ENCODE measurements at regions not wholly inside any gene's neighbourhood (a gene's known extent, or its start where the extent isn't known, plus 50 kb on each side); places are given as distances from the start of the nearest gene placed in this dataset.

GRCh38 chr12:14148489-14149270 is 167.3 kb upstream of the GRIN2B start:
- DNase-seq (ENCODE audit: low read depth, low spot score) = no peak

- DNase-seq (ENCODE audit: low read depth, low spot score) = no peak
Observed at GRCh38 chr12:14153803-14154202, 172.4 kb upstream of the GRIN2B start.

DNA sequence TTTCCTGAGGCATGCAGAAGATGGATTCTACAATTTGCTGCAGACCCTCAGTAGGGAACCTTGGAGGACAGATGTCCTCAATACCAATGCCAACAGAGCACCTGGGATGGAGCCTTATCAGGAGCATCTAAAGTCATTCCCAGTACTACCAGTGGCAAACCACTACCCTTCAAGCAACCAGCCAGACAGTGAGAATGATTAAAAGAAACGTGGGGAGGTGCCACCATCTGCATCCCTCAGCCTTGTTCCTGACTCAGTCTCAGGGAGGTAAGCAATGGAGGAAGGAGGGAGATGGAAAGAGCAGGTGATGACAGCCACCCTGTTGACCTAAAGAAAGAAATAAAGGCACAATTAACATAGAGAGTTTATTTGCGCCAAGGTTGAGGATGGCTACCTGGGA is 175.2 kb upstream of the GRIN2B start:
- no peak for DNase-seq (ENCODE audit: low read depth, low spot score)

DNA sequence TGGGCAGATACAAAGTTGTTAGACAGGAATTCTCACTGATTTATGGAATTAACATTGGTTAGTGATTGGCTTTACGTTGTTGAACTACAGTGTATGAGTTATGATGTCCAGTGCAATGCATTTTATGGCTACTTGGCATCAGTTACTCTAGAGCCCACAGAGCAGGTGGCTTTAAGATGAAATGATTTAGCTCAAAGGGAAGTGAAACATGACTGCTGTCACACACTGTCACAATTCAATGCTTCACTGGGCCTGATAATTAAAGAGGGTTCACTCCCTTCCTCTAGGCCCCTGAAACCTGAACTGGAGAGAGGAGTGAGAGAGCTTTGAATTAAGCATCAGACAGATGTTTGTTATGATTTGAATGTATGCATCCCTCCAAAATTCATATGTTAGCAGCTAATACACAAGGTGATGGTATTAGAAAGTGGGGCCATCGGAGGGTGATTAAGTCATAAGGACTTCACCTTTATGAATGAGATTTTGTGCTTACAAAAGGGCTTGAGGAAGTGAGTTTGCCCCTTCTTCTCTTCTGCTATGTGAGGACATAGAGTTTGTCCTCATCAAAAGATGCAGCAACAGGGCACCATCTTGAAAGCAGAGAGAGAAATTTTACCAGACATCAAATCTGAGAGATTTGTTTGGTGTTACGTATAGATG is 175.8 kb upstream of the GRIN2B start:
- DNase-seq (ENCODE audit: low read depth, low spot score) = no peak

- no peak for DNase-seq (ENCODE audit: low read depth, low spot score)
Observed at GRCh38 chr12:14164266-14164665, 182.9 kb upstream of the GRIN2B start.

- DNase-seq (ENCODE audit: low read depth, low spot score) = no peak
Observed at GRCh38 chr12:14167005-14167628, 185.7 kb upstream of the GRIN2B start.

DNA sequence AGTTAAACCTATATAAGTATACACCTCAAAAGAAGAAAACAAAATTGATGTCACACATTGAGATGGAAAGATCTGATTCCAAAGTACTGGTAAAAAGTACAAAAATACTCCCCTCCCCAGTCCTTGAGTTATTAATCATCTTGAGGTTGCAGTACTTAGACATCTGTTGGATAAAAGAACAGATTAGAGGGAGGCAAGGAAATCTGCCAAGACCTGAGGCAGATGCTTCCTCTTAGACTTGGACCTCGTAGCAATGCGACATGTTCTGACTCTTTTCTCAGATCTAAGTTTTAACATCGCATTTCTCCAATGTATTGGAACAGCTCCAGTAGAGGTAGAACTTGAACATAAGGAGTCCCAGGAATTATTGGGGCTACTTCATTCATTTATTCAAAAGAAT is 187.9 kb upstream of the GRIN2B start:
- DNase-seq (ENCODE audit: low read depth, low spot score) = no peak

- DNase-seq (ENCODE audit: low read depth, low spot score) = no peak
Observed at GRCh38 chr12:14171106-14171505, 189.7 kb upstream of the GRIN2B start.

DNA sequence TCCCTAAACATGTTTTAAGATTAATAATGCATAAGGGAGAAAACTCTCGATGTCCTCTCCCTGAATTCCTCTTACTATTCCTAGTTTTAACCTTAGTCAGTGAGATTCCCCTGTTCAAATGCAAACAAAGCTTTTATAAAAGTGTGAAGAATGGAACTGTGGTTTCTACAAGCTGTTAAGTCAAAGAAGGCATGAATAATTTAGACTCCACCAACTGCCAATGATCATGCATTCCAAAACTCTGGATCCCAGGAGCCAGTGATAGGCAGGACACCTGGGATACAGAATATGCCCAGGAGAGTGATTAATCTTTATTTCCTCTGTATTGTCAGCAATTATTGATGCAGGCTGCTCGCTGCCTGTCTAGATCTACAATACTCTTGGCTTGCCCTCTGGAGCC is 190.3 kb upstream of the ATF7IP start:
- DNase-seq (ENCODE audit: low read depth, low spot score) = no peak

DNA sequence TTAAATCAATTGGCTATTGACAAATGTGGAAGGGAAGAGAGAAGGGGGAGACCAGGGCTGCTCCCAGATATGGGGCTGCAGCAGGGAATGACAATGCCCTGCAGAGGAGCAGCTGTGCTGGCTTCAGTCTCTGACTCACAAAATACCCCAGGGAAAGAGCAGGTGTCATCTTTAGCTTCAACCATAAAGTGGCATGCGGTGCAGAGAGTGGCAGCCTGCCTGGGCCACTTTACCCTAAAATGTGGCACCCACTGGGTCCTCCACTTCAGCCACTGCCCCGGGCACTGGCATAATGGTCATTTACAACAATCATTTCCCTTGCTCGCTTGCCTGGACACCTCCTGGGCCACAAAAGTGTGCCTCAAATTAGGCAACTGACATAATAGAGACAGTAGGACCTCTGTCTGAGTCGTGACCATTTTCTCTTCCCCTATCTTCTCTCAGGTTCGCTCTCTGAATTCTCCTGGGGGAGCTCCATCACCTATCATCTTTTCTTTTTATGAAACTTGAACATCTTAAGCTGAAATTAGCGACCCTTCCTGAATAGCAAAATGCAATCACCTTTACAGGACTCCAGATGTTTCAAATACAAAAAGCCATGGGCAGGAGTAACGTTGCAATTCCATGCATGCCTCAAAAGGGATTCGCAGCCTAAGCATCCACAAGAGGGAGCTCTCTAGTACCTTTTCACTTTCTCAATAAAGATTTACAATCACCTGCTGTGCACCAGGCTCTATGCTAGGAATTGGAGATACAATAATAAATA is 179.9 kb upstream of the ATF7IP start:
- no peak for DNase-seq (ENCODE audit: low read depth, low spot score)

DNA sequence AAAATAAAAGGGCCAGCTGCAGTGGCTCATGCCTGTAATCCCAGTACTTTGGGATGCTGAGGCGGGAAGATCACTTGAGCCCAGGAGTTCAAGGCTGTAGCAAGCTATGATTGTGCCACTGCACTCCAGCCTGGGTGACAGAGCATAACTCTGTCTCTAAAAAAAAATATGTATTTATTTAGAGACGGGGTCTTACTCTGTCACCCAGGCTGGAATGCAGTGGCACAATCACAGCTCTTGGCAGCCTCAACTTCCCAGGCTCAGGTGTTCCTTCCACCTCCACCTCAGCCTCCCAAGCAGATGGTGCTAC is 179.3 kb upstream of the ATF7IP start:
- DNase-seq (ENCODE audit: low read depth, low spot score) = no peak

- no peak for DNase-seq (ENCODE audit: low read depth, low spot score)
Observed at GRCh38 chr12:14187002-14187401, 178.5 kb upstream of the ATF7IP start.

- DNase-seq (ENCODE audit: low read depth, low spot score) = no peak
Observed at GRCh38 chr12:14187966-14188365, 177.5 kb upstream of the ATF7IP start.

DNA sequence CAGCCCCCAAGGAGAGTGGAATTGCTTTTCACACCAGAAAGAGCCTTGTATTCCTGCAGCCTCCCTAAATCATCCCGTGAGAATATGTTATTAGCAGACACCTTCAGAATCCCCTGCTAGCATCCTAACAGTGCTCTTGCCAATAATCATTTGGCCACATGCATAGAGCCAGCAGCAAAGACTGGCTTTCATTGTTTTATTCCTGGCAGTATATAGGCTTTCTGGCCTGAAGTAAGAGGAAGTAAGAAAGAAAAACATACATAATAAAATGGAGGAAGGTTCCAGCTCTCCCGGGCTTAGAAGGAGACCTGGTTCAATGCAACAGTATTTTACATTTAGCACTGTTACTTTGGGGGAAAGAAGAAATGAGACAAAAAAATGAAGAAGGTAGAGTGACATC is 176.7 kb upstream of the ATF7IP start:
- DNase-seq (ENCODE audit: low read depth, low spot score) = no peak

- DNase-seq (ENCODE audit: low read depth, low spot score) = no peak
Observed at GRCh38 chr12:14190694-14191093, 174.8 kb upstream of the ATF7IP start.

DNA sequence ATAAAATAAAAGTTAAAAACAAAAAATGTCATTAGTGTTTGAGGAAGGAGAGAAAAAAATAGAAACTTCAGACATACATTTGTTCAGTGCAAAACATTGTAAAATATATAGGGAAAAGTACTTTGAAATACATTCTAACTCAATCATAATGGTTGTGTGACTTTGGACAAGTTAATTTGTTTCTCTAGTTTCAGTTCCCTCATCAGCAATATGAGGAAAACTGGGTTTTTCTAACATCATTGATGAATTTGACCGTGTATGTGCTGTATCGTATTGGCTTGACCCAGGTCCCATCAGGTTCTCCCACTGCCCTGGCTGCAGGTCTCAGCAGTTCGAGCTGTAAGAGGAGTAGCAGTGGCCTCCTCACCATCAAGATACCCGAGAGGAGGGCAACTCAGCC is 173.9 kb upstream of the ATF7IP start:
- no peak for DNase-seq (ENCODE audit: low read depth, low spot score)

DNA sequence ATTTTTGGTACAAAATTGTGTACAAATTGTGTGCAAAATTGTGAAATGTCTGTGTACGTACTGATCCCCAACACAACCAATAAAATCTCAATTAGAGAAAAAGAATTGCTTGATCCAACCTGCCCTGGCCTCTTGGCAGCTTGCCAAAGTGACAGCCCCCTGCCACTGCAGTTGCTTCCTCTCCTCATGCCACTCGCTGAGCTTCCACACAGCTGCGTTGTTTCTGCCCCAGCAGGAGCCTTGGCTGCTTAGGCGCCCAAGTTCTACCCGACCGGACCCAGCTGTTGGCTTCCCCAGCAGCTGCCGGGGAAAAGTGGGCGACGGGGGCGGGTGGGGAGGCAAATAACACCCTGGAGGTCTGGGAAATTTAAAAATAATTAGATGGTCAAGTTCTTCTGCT is 171.8 kb upstream of the ATF7IP start:
- DNase-seq (ENCODE audit: low read depth, low spot score) = no peak

- no peak for DNase-seq (ENCODE audit: low read depth, low spot score)
Observed at GRCh38 chr12:14194572-14194971, 170.9 kb upstream of the ATF7IP start.

- no peak for DNase-seq (ENCODE audit: low read depth, low spot score)
Observed at GRCh38 chr12:14199455-14200198, 165.9 kb upstream of the ATF7IP start.

DNA sequence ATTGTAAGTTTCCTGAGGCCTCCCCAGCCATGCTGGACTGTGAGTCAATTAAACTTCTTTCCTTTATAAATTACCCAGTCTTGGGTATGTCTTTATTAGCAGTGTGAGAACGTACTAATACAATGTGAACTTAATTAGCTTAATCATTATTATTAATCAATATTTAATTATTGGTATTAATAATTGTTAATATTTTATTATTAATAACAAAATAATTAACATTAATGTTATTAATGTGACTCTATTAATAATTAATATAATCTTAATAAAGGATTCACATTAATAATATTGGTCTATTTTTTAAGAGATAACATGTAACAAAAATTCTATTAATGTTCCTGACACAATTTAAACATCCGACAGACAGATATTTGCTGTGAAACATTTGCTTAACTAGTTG is 164.9 kb upstream of the ATF7IP start:
- DNase-seq (ENCODE audit: low read depth, low spot score) = no peak

DNA sequence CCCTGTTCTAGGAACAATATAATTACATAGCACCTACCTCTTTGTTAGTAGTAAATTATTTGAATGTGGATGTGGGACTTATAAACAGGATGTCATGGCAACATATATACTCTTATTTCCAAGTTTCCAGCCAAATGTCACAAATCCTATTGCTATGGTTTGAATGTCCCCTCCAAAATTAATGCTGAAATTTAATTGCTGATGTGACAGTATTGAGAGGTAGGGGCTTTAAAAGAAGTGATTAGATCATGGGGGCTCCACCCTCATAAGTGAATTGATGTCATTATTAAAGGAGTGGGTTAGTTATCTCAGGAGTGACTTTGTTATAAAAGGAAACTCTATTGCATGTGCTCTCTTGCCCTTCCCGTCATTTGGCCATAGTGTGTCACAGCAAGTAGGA is 164.2 kb upstream of the ATF7IP start:
- DNase-seq (ENCODE audit: low read depth, low spot score) = no peak

All from iPS DF 19.7 (cell line).